CD4-positive, alpha-beta T cell (primary cell): ENCODE measurements at regions not wholly inside any gene's neighbourhood (a gene's known extent, or its start where the extent isn't known, plus 50 kb on each side); places are given as distances from the start of the nearest gene placed in this dataset.

ENCODE experiments used
- ATAC-seq: fragments of 200-7000 bp; cut with Tn5 transposase; one replicate; pipeline ENCODE4 v1.10.0; 2022; ENCODE audit warnings: mild to moderate bottlenecking; ENCODE audit not compliant: poor library complexity
- CTCF ChIA-PET: fragments of 350-600 bp; sonication (Branson Sonifier 250); formaldehyde crosslinking; loops from one replicate; lab custom pipeline; 2021; ENCODE audit warnings: antibody characterized with exemption, inconsistent platforms; lab: Charles Lee
- POLR2A ChIA-PET: fragments of 350-600 bp; sonication (Branson Sonifier 250); formaldehyde crosslinking; loops from one replicate; lab custom pipeline; 2021; ENCODE audit warnings: antibody characterized with exemption, inconsistent platforms; lab: Charles Lee
- DNase-seq, 14 experiments: peaks; one replicate each; pipeline ENCODE4 v3.0.0-alpha.2; 2013 to 2020; ENCODE audit warnings: mixed read lengths in 2 of 14
- H3K27ac ChIP-seq, 2 donors: one replicate each; pipeline versions ENCODE4 v1.5.1 to v1.7.0; 2013; ENCODE audit warnings: low read length in 2 of 2, low read depth in 1 of 2, mild to moderate bottlenecking in 1 of 2
- H3K27me3 ChIP-seq, 2 experiments: 1 replicate in 1 of 2; 2 replicates in 1 of 2; pipeline versions ENCODE4 v1.6.1 to v1.7.0; 2013; ENCODE audit warnings: low read length in 2 of 2, control low read depth in 1 of 2, mild to moderate bottlenecking in 1 of 2, moderate library complexity in 1 of 2; ENCODE audit not compliant: insufficient read depth in 2 of 2, control insufficient read depth in 1 of 2
- H3K36me3 ChIP-seq: one replicate; pipeline ENCODE4 v1.6.1; 2013; ENCODE audit warnings: low read length, control low read depth; ENCODE audit not compliant: insufficient read depth
- H3K4me1 ChIP-seq: one replicate; pipeline ENCODE4 v1.6.1; 2013; ENCODE audit warnings: low read length, control low read depth; ENCODE audit not compliant: insufficient read depth
- H3K4me3 ChIP-seq: one replicate; pipeline ENCODE4 v1.5.1; 2013; ENCODE audit warnings: mild to moderate bottlenecking, low read length, moderate library complexity
- H3K9me3 ChIP-seq, 2 experiments: 1 replicate in 1 of 2; 2 replicates in 1 of 2; pipeline versions ENCODE4 v1.6.1 to v1.7.0; 2013; ENCODE audit warnings: low read length in 2 of 2, mild to moderate bottlenecking in 2 of 2, control low read depth in 1 of 2, moderate library complexity in 1 of 2; ENCODE audit not compliant: control insufficient read depth in 1 of 2, insufficient read depth in 1 of 2
- H3K27ac Mint-ChIP-seq: one replicate; pipeline ENCODE4 v1.8.0; 2020; ENCODE audit warnings: mixed read lengths
- H3K27me3 Mint-ChIP-seq: one replicate; pipeline ENCODE4 v1.8.0; 2021; ENCODE audit warnings: mixed read lengths
- H3K36me3 Mint-ChIP-seq: one replicate; pipeline ENCODE4 v1.8.0; 2021; ENCODE audit warnings: low read depth, mixed read lengths
- H3K4me1 Mint-ChIP-seq: one replicate; pipeline ENCODE4 v1.8.0; 2021; ENCODE audit warnings: low read depth, mixed read lengths
- H3K4me3 Mint-ChIP-seq: one replicate; pipeline ENCODE4 v1.8.0; 2020; ENCODE audit warnings: mild to moderate bottlenecking, mixed read lengths
- H3K9me3 Mint-ChIP-seq: one replicate; pipeline ENCODE4 v1.8.0; 2020; ENCODE audit warnings: mixed read lengths
- CTCF ChIP-seq: fragments of 200-600 bp; IDR thresholded peaks from one replicate; pipeline ENCODE4 v1.8.0; 2022; ENCODE audit warnings: antibody characterized with exemption, mild to moderate bottlenecking
- intact Hi-C, 2 experiments: fragments of 100-400 bp; cut with DNase I in 1 of 2; cut with micrococcal nuclease in 1 of 2; formaldehyde crosslinking; loops; one replicate each; pipeline versions ENCODE4 v1.15.1 to v1.9.0; 2023 to 2025; cut with DNase I, micrococcal nuclease

- POLR2A ChIA-PET, result interaction anchor here (1.3 kb wide), 1 partner anchor 8 kb away, joined by 4 read pairs; no protein-coding TSS in a partner anchor
- H3K4me1 ChIP-seq, result no peaks in the 10 kb centered on the region
- Mint-ChIP-seq H3K36me3 (no peaks in the 10 kb centered on the region), H3K27me3 (no peaks in the 10 kb centered on the region), H3K27ac (peak overlapping the region; percentile 48), H3K4me1 (no peaks in the 10 kb centered on the region), H3K4me3 (peak overlapping the region; percentile 50), H3K9me3 (peaks cover 21% of the 10 kb centered on the region)
- CTCF ChIA-PET, result no interaction called here
- H3K27ac ChIP-seq, result no peak overlapping the region
- DNase-seq (peak in 7 of 14 experiments; percentile 5 to 70 (median 18)), ATAC-seq (peak; percentile 61)
- H3K9me3 ChIP-seq, result peaks cover 0 to 4% of the 10 kb centered on the region in 2 experiments
- no peaks in the 10 kb centered on the region for H3K27me3 ChIP-seq
- no peaks in the 10 kb centered on the region for H3K36me3 ChIP-seq
- no peak overlapping the region for H3K4me3 ChIP-seq
- intact Hi-C loops, result no loop called here
- no peak for TF ChIP-seq CTCF
Measured at GRCh38 chr13:86757236-86757978, 913.8 kb upstream of the SLITRK5 start.

- no peaks in the 10 kb centered on the region for H3K4me1 Mint-ChIP-seq
- ChIA-PET POLR2A (interaction anchor here (1.3 kb wide), 1 partner anchor 7 kb away, joined by 4 read pairs; no protein-coding TSS in a partner anchor), CTCF (no interaction called here)
- no peaks in the 10 kb centered on the region for H3K27me3 ChIP-seq
- no peak overlapping the region for H3K27ac ChIP-seq
- intact Hi-C loops, result no loop called here
- no peak overlapping the region for H3K4me3 Mint-ChIP-seq
- H3K9me3 Mint-ChIP-seq, result peaks cover 28% of the 10 kb centered on the region
- ATAC-seq (no peak), DNase-seq (no peak)
- peak overlapping the region; percentile 5 for H3K4me3 ChIP-seq
- TF ChIP-seq CTCF, result no peak
- no peaks in the 10 kb centered on the region for H3K36me3 ChIP-seq
- H3K36me3 Mint-ChIP-seq, result no peaks in the 10 kb centered on the region
- no peaks in the 10 kb centered on the region for H3K4me1 ChIP-seq
- H3K9me3 ChIP-seq, result peaks cover 0 to 9% of the 10 kb centered on the region in 2 experiments
- H3K27ac Mint-ChIP-seq, result peak overlapping the region; percentile 48
- no peaks in the 10 kb centered on the region for H3K27me3 Mint-ChIP-seq
Measured at GRCh38 chr13:86758116-86758515, 913.1 kb upstream of the SLITRK5 start.

GRCh38 chr13:86760620-86761019 lies 910.6 kb upstream of the SLITRK5 start:
- Mint-ChIP-seq H3K4me3 (peak overlapping the region; percentile 7), H3K27me3 (no peaks in the 10 kb centered on the region), H3K9me3 (peaks cover 29% of the 10 kb centered on the region), H3K36me3 (no peaks in the 10 kb centered on the region), H3K27ac (peak overlapping the region; percentile 2), H3K4me1 (no peaks in the 10 kb centered on the region)
- Histone ChIP-seq H3K9me3 (peaks cover 3 to 18% of the 10 kb centered on the region in 2 experiments), H3K27me3 (no peaks in the 10 kb centered on the region), H3K4me3 (no peak overlapping the region), H3K4me1 (no peaks in the 10 kb centered on the region), H3K27ac (no peak overlapping the region), H3K36me3 (no peaks in the 10 kb centered on the region)
- ChIA-PET POLR2A (no interaction called here), CTCF (no interaction called here)
- intact Hi-C loops, result no loop called here
- ATAC-seq, result peak; percentile 28
- TF ChIP-seq CTCF, result no peak
- DNase-seq, result peak in 2 of 14 experiments; percentile 11 to 30
